Activated gamma-delta T cell treated with Interleukin-2 at 50 U/mL for 16 hours (primary cell): ENCODE measurements at regions not wholly inside any gene's neighbourhood (a gene's known extent, or its start where the extent isn't known, plus 50 kb on each side); places are given as distances from the start of the nearest gene placed in this dataset.

Experiments
- DNase-seq: peaks from one replicate; pipeline ENCODE4 v3.0.0-alpha.2; 2020

- no peak for DNase-seq
Measured at GRCh38 chr22:47582067-47582466, 819.6 kb downstream of the TBC1D22A start.

GRCh38 chr22:47580121-47580520 is 817.7 kb downstream of the TBC1D22A start:
- no peak for DNase-seq

- DNase-seq = no peak
Measured at GRCh38 chr22:47576908-47577307, 814.5 kb downstream of the TBC1D22A start.

- DNase-seq = no peak
Measured at GRCh38 chr22:47575291-47575690, 812.8 kb downstream of the TBC1D22A start.

- DNase-seq = no peak
Measured at GRCh38 chr22:47574556-47574955, 812.1 kb downstream of the TBC1D22A start.

- DNase-seq = no peak
Measured at GRCh38 chr22:47573141-47573540, 810.7 kb downstream of the TBC1D22A start.

GRCh38 chr22:47572443-47572842 is 810.0 kb downstream of the TBC1D22A start:
- no peak for DNase-seq

GRCh38 chr22:47571616-47572015 is 809.2 kb downstream of the TBC1D22A start:
- DNase-seq = no peak

GRCh38 chr22:47570851-47571250 is 808.4 kb downstream of the TBC1D22A start:
- no peak for DNase-seq

GRCh38 chr22:47570300-47570685 is 807.8 kb downstream of the TBC1D22A start:
- no peak for DNase-seq

GRCh38 chr22:47569389-47570299 is 807.2 kb downstream of the TBC1D22A start:
- no peak for DNase-seq

GRCh38 chr22:47568700-47569099 is 806.2 kb downstream of the TBC1D22A start:
- no peak for DNase-seq

GRCh38 chr22:47567126-47568090 is 805.0 kb downstream of the TBC1D22A start:
- no peak for DNase-seq

- no peak for DNase-seq
Measured at GRCh38 chr22:47566491-47566890, 804.0 kb downstream of the TBC1D22A start.

GRCh38 chr22:47565607-47566006 is 803.2 kb downstream of the TBC1D22A start:
- DNase-seq = no peak

GRCh38 chr22:47564651-47565434 is 802.4 kb downstream of the TBC1D22A start:
- no peak for DNase-seq

- DNase-seq = no peak
Measured at GRCh38 chr22:47564158-47564450, 801.7 kb downstream of the TBC1D22A start.

GRCh38 chr22:47563406-47564157 is 801.1 kb downstream of the TBC1D22A start:
- DNase-seq = no peak

GRCh38 chr22:47561766-47562165 is 799.3 kb downstream of the TBC1D22A start:
- DNase-seq = no peak

- DNase-seq = no peak
Measured at GRCh38 chr22:47561115-47561675, 798.7 kb downstream of the TBC1D22A start.

- no peak for DNase-seq
Measured at GRCh38 chr22:47558828-47559700, 796.6 kb downstream of the TBC1D22A start.
